Spleen (tissue), 11 donors: ENCODE measurements at regions not wholly inside any gene's neighbourhood (a gene's known extent, or its start where the extent isn't known, plus 50 kb on each side); places are given as distances from the start of the nearest gene placed in this dataset.

Experiments
- DNase-seq: peaks from one replicate; pipeline ENCODE4 v3.0.0-alpha.2; 2020
- H3K27ac ChIP-seq, 8 donors: fragments of 200-600 bp; sonication (generic) in 7 of 8; 1 replicate in 4 of 8; 2 replicates in 4 of 8; pipeline versions ENCODE4 v1.5.0 to v1.8.0; 2016 to 2021; ENCODE audit warnings: inconsistent platforms in 4 of 8, mild to moderate bottlenecking in 4 of 8, moderate library complexity in 1 of 8
- H3K27me3 ChIP-seq, 7 donors: fragments of 200-600 bp; sonication (generic) in 6 of 7; replicated peaks in 1 of 7; 1 replicate in 4 of 7; 2 replicates in 3 of 7; pipeline versions ENCODE4 v1.5.0 to v1.8.0; 2016 to 2021; ENCODE audit warnings: inconsistent platforms in 3 of 7, mild to moderate bottlenecking in 1 of 7
- H3K36me3 ChIP-seq, 6 donors: fragments of 200-600 bp; sonication (generic) in 5 of 6; 1 replicate in 4 of 6; 2 replicates in 2 of 6; pipeline versions ENCODE4 v1.5.0 to v1.8.0; 2016 to 2021; ENCODE audit warnings: inconsistent platforms in 2 of 6
- H3K4me1 ChIP-seq, 6 donors: fragments of 200-600 bp; sonication (generic) in 5 of 6; 1 replicate in 3 of 6; 2 replicates in 3 of 6; pipeline versions ENCODE4 v1.5.0 to v1.8.0; 2016 to 2021; ENCODE audit warnings: inconsistent platforms in 3 of 6
- H3K4me3 ChIP-seq, 8 donors: fragments of 200-600 bp; sonication (generic) in 7 of 8; 1 replicate in 4 of 8; 2 replicates in 4 of 8; pipeline versions ENCODE4 v1.5.0 to v1.8.0; 2016 to 2021; ENCODE audit warnings: inconsistent platforms in 4 of 8, mild to moderate bottlenecking in 4 of 8, moderate library complexity in 2 of 8
- H3K9me3 ChIP-seq, 8 donors: fragments of 200-600 bp; sonication (generic) in 7 of 8; 1 replicate in 4 of 8; 2 replicates in 4 of 8; pipeline versions ENCODE4 v1.5.0 to v1.8.0; 2016 to 2021; ENCODE audit warnings: inconsistent platforms in 4 of 8
- POLR2A ChIP-seq, 3 donors: fragments of 450-650 bp; IDR thresholded peaks; one replicate each; pipeline ENCODE4 v1.5.1; 2017; ENCODE audit warnings: antibody characterized with exemption in 3 of 3, mild to moderate bottlenecking in 1 of 3
- POLR2AphosphoS5 ChIP-seq, 3 donors: sonication (generic); formaldehyde crosslinking; IDR thresholded peaks; one replicate each; pipeline ENCODE4 v1.5.1; 2017; ENCODE audit warnings: antibody characterized with exemption in 3 of 3
- whole genome bisulfite sequencing, 5 donors: extraction: QIAGEN DNeasy Blood & Tissue Kit in 3 of 5; methylation state at CpG; one replicate each; pipeline versions ENCODE4 v1.1.5 to v1.1.7; 2013 to 2018; 5-methylcytosine and 5-hydroxymethylcytosine counted together
- intact Hi-C: fragments of 100-400 bp; cut with DNase I; formaldehyde crosslinking; loops from one replicate; pipeline ENCODE4 v1.15.0; 2023; ENCODE audit warnings: low total_unique reads
- TF ChIP-seq, protein P1 (sequence below), 11 experiments: fragments of 200-600 bp in 7 of 11; fragments of 450-650 bp in 4 of 11; sonication (generic) in 4 of 11; IDR thresholded peaks in 8 of 11; conservative IDR thresholded peaks in 3 of 11; 1 replicate in 7 of 11; 2 replicates in 4 of 11; pipeline versions ENCODE4 v1.4.0 to v1.8.0; 2016 to 2021; ENCODE audit warnings: antibody characterized with exemption in 11 of 11, inconsistent platforms in 4 of 11, mild to moderate bottlenecking in 1 of 11
- donor health status: healthy with polysubstance abuse.
- donor health status: DM: no; HTN: no; CAD: no; lungs with moderate emphysema.
- donor health status: DM: no; HTN: no; CAD: no.
- donor health status: Bipolar disorder and iron deficiency.
- donor health status: healthy.
- donor health status: DM: no; HTN: no; CAD: no.
- donor health status: DM: yes; HTN: yes; CAD: no.

GRCh38 chr14:53542732-53543131, 389.6 kb upstream of the DDHD1 start:
- Histone ChIP-seq H3K9me3 (no peaks in the 10 kb centered on the region), H3K4me1 (peaks cover 0 to 8% (median 0%) of the 10 kb centered on the region in 6 donors), H3K27me3 (peaks cover 0 to 3% (median 0%) of the 10 kb centered on the region in 7 donors), H3K4me3 (no peak overlapping the region), H3K27ac (no peak overlapping the region), H3K36me3 (no peaks in the 10 kb centered on the region)
- intact Hi-C loops: no loop called here
- DNase-seq: no peak
- TF ChIP-seq, protein P1, sequence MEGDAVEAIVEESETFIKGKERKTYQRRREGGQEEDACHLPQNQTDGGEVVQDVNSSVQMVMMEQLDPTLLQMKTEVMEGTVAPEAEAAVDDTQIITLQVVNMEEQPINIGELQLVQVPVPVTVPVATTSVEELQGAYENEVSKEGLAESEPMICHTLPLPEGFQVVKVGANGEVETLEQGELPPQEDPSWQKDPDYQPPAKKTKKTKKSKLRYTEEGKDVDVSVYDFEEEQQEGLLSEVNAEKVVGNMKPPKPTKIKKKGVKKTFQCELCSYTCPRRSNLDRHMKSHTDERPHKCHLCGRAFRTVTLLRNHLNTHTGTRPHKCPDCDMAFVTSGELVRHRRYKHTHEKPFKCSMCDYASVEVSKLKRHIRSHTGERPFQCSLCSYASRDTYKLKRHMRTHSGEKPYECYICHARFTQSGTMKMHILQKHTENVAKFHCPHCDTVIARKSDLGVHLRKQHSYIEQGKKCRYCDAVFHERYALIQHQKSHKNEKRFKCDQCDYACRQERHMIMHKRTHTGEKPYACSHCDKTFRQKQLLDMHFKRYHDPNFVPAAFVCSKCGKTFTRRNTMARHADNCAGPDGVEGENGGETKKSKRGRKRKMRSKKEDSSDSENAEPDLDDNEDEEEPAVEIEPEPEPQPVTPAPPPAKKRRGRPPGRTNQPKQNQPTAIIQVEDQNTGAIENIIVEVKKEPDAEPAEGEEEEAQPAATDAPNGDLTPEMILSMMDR (IDR thresholded peaks at IDR 0.05 in 8 of 11, conservative IDR thresholded peaks at IDR 0.05 in 3 of 11): no peak
- TF ChIP-seq POLR2A (IDR thresholded peaks at IDR 0.05) (no peak), POLR2AphosphoS5 (IDR thresholded peaks at IDR 0.05) (no peak)
- WGBS, 5 donors: 31 to 52% (median 33%) methylated on average over 3 of the region's 3 CpGs

DNA sequence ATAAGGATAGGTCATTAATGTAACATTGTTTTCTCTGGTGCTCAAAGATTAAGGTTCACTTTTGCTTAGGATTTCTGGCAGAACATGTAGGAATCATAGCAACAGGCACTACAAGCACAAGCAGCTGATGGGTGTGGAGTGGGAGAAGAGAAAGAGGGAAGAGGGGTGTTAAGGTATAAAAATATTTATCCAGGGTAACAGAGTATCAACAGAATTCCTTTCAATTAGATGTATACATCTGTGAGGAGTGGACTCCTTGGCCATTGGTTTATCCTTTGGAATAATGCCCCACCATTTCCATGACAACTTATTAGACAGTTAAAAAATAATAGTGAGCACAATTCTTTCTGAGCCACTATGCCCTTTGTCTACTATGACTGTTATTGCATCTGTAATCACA, 388.3 kb upstream of the DDHD1 start:
- H3K4me1 ChIP-seq: peaks cover 0 to 8% (median 0%) of the 10 kb centered on the region in 6 donors
- DNase-seq: no peak
- no peak for TF ChIP-seq POLR2AphosphoS5 (IDR thresholded peaks at IDR 0.05)
- TF ChIP-seq POLR2A (IDR thresholded peaks at IDR 0.05): no peak
- TF ChIP-seq, protein P1 (IDR thresholded peaks at IDR 0.05 in 8 of 11, conservative IDR thresholded peaks at IDR 0.05 in 3 of 11): no peak
- no peak overlapping the region for H3K4me3 ChIP-seq
- no peaks in the 10 kb centered on the region for H3K9me3 ChIP-seq
- no peaks in the 10 kb centered on the region for H3K36me3 ChIP-seq
- intact Hi-C loops: no loop called here
- H3K27ac ChIP-seq: no peak overlapping the region
- peaks cover 0 to 3% (median 0%) of the 10 kb centered on the region in 7 donors for H3K27me3 ChIP-seq

DNA sequence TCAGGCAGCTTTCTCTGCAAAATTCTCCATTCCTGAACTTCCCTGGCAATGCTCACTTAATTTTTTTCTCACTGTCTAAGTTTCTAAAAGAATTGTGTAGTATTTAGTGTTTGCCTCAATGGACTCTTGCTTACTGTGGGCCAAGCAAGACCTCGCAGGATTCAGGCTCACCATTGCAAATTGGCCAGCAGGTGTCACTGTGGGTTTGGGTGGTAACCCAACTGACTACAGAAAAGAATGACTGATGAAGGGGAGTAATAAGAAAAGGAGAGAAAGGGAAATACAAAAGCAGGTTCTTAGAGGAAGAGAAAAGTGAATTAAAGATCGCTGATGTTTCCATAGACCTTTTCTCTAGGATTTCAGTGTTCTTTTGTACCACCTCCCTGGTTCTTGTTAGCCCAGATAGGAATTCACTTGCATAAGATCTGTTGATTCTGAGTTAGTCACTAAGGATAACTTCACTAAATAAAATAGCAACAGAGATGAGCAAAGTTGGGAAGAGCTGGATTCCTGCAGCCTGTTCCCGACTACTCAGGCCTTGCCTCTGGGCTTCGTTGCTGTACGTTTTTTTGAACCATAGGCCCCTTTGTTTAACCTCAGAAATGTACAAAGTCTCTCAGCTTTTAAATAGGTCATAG, 386.5 kb upstream of the DDHD1 start:
- no peak for TF ChIP-seq POLR2AphosphoS5 (IDR thresholded peaks at IDR 0.05)
- no peak for TF ChIP-seq POLR2A (IDR thresholded peaks at IDR 0.05)
- TF ChIP-seq, protein P1 (IDR thresholded peaks at IDR 0.05 in 8 of 11, conservative IDR thresholded peaks at IDR 0.05 in 3 of 11): peak; percentile 34 to 84 (median 71)

GRCh38 chr14:53538316-53538881, 385.3 kb upstream of the DDHD1 start:
- no peak for DNase-seq
- H3K36me3 ChIP-seq: no peaks in the 10 kb centered on the region
- H3K27me3 ChIP-seq: peaks cover 0 to 3% (median 0%) of the 10 kb centered on the region in 7 donors
- no peak for TF ChIP-seq POLR2AphosphoS5 (IDR thresholded peaks at IDR 0.05)
- no peak for TF ChIP-seq POLR2A (IDR thresholded peaks at IDR 0.05)
- TF ChIP-seq, protein P1 (IDR thresholded peaks at IDR 0.05 in 8 of 11, conservative IDR thresholded peaks at IDR 0.05 in 3 of 11): no peak
- no peak overlapping the region for H3K4me3 ChIP-seq
- intact Hi-C loops: loop anchor here (10.0 kb wide), 1 partner anchor 806 kb away; no protein-coding TSS in a partner anchor
- no peaks in the 10 kb centered on the region for H3K9me3 ChIP-seq
- peak overlapping the region in 1 of 8 donors; percentile 28 for H3K27ac ChIP-seq
- H3K4me1 ChIP-seq: peaks cover 0 to 8% (median 0%) of the 10 kb centered on the region in 6 donors
- WGBS, 5 donors: 56 to 70% (median 66%) methylated on average over 2 of the region's 2 CpGs

More for the DNA sequence above, 386.5 kb upstream of the DDHD1 start:
- DNase-seq: peak; percentile 74
- Histone ChIP-seq H3K27me3 (peaks cover 0 to 3% (median 0%) of the 10 kb centered on the region in 7 donors), H3K27ac (no peak overlapping the region), H3K4me1 (peaks cover 0 to 8% (median 0%) of the 10 kb centered on the region in 6 donors), H3K4me3 (no peak overlapping the region), H3K36me3 (no peaks in the 10 kb centered on the region), H3K9me3 (no peaks in the 10 kb centered on the region)
- WGBS, 5 donors: 45 to 51% (median 48%) methylated on average over 5 of the region's 5 CpGs
- intact Hi-C loops: loop anchor here (10.0 kb wide), 1 partner anchor 805 kb away; no protein-coding TSS in a partner anchor
